WI38 (cell line): ENCODE measurements at regions not wholly inside any gene's neighbourhood (a gene's known extent, or its start where the extent isn't known, plus 50 kb on each side); places are given as distances from the start of the nearest gene placed in this dataset.

Experiments used
- H3K4me3 ChIP-seq: 2 replicates; pipeline ENCODE4 v1.5.1; 2011; ENCODE audit warnings: low read depth, mild to moderate bottlenecking, control low read depth, low read length
- TF ChIP-seq, protein P1 (sequence below): IDR thresholded peaks from 2 replicates; pipeline ENCODE4 v1.5.1; 2012; ENCODE audit warnings: low read depth, mild to moderate bottlenecking, control low read depth, low read length

DNA sequence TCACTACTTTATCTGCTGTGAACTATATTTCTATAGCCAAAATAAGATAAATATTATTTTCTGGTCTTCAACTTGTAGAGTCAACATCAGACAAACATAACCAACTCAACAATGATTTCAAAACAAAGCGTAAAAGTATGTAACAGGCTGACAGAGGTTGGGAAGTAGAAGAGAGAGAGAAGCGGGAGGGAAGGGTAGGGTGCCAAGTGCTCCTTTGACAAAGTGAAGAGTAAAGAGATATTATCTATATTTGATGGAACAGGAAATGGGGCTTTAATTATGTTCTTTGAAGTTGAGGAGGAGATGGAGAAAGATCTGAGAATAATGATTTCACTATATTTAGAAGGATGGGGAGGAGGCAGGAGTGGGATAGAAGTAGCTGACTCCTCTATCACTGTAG lies 70.1 kb downstream of the DNTTIP2 start:
- no peak overlapping the region for H3K4me3 ChIP-seq
- TF ChIP-seq, protein P1, sequence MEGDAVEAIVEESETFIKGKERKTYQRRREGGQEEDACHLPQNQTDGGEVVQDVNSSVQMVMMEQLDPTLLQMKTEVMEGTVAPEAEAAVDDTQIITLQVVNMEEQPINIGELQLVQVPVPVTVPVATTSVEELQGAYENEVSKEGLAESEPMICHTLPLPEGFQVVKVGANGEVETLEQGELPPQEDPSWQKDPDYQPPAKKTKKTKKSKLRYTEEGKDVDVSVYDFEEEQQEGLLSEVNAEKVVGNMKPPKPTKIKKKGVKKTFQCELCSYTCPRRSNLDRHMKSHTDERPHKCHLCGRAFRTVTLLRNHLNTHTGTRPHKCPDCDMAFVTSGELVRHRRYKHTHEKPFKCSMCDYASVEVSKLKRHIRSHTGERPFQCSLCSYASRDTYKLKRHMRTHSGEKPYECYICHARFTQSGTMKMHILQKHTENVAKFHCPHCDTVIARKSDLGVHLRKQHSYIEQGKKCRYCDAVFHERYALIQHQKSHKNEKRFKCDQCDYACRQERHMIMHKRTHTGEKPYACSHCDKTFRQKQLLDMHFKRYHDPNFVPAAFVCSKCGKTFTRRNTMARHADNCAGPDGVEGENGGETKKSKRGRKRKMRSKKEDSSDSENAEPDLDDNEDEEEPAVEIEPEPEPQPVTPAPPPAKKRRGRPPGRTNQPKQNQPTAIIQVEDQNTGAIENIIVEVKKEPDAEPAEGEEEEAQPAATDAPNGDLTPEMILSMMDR = no peak

DNA sequence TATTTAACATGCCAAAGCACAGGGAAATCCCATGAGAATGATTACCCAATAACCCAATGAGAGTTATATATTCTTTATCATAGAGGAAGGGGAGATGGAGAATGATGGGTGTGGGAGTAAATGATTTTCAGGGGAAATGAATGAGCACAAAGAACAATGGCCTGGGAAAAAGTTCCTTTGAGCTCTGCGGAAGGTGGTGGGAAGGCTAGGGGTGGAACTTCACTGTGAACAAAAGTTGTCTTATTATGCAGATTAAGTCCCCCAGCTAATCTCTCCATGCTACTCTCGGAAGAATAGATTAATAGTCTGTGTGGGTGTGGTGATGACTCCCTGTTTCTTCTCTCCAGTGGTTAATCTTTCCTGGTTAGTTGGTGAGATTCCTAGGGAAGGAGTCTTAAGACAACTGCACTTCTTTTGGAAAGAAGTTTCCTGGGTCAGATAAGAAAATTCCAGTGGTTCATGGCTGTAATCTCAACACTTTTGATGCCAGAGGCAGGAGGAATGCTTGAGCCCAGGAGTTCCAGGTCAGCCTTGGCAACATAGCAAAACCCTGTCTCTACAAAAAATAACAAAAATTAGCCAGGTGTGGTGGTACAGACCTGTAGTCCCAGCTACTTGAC lies 71.6 kb downstream of the DNTTIP2 start:
- TF ChIP-seq, protein P1 = no peak
- H3K4me3 ChIP-seq = no peak overlapping the region

DNA sequence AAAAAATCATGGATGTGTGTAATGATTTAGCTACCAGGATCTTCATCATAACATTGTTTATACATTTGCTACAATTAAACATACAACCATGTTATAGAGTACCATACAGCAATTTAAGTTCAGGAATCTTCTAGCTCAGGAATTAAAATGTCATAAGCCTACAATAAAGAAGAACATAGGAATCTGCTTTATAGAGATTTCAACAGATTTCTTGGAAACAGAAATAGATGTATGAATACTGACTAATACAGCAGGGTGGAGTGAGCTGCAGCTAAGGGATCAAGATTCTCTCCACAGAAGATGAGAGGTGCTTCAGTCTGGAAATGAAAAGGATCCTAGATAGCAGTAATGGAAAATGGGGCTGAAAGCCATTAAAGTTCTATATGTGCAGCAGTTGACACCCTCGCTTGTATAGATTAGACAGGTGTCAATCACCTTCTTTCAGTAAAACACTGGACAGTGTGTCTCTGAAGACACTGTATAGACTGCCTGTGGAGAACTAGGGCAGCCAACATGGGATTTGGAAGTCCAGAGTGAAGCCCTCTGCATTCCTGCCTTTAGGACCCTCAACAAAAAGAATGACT lies 73.9 kb downstream of the DNTTIP2 start:
- TF ChIP-seq, protein P1 = no peak

DNA sequence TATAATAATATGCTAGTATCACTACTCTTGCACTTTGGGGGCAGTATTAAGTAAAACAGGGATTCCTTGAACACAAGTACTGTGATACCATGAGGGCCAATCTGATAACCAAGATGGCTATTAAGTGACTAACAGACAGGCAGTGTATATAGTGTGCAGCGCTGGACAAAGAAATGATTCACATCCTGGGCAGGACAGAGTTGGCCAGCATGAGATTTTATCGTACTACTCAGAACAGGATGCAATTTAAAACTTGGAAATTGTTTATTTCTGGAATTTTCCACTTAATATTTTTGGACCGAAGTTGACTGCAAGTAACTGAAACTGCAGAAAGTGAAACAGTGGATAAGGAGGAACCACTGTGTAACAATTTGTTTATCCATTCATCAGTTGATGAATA lies 74.6 kb downstream of the DNTTIP2 start:
- H3K4me3 ChIP-seq = peak overlapping the region; percentile 36
- TF ChIP-seq, protein P1 = no peak

More for the DNA sequence above, 73.9 kb downstream of the DNTTIP2 start:
- H3K4me3 ChIP-seq = peak overlapping the region; percentile 36

DNA sequence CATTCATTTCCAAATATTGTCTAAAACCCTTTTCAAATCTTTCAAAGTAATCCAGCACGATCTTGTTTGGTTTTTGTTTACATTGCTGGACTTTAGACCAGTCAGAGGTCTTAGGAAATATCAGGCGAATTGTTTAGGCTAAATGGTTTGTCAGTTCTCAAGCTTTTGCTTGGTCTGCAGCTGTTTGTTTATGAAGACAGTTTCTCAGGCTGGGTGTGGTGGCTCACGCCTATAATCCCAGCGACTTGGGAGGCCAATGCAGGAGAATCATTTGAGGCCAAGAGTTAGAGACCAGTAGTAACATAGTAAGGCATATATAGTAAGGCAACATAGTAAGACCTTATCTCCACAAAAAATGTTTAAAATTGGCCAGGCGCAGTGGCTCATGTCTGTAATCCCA lies 77.5 kb downstream of the DNTTIP2 start:
- TF ChIP-seq, protein P1 = no peak
- H3K4me3 ChIP-seq = no peak overlapping the region

DNA sequence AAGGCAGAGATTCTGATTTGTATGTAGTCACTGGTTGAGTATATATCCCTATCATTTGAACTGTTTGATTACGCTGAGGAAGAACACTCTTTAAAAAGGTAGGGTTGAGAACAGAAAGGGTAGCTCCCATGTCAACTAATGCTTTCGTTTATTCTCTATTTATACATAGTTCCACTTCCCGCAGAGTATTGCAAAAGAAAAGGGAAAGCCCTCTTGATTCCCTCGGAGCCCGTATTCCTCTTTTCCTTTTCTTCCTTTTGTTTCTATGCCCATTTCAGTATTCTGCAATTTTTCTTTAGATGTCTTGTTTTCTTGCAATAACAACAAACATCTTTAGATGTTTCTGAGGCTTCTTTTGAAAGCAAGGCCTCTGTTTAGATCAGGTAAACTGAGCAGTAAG lies 78.2 kb downstream of the DNTTIP2 start:
- TF ChIP-seq, protein P1 = no peak
- no peak overlapping the region for H3K4me3 ChIP-seq

DNA sequence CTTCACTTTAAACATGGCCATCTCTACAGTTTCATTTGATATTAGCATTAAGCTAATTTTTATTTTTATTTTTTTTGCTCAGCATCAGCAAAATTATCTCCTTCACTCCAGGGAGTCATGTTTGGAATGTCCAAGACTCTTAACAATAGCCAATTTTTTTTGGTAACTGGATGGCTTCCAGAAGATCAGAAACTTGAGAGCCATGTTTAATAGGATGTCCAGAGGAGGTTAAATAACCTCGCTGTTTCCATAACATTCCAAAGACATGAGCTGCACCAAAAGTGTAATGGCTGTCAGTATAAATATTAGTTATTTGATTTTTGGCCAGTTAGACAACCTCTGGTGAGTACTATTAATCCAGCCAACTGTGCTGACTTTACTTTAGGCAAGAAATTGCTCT lies 80.7 kb downstream of the DNTTIP2 start:
- TF ChIP-seq, protein P1 = no peak

More for the DNA sequence above, 80.7 kb downstream of the DNTTIP2 start:
- H3K4me3 ChIP-seq = no peak overlapping the region
